ENCODE measurements at regions not wholly inside any gene's neighbourhood (a gene's known extent, or its start where the extent isn't known, plus 50 kb on each side); places are given as distances from the start of the nearest gene placed in this dataset.

- no peak for FAIRE-seq
- no peak overlapping the region for H4K91ac ChIP-seq (replicated peaks; ENCODE audit: insufficient read length, low read length)
- no peak overlapping the region for H4K5ac ChIP-seq (ENCODE audit: insufficient read length, low read depth, low read length)
- no peaks in the 10 kb centered on the region for H3K36me3 ChIP-seq (ENCODE audit: control insufficient read depth in 2 of 4, insufficient read depth in 4 of 4, low read length in 3 of 4)
- no peak overlapping the region for H3K4me2 ChIP-seq (ENCODE audit: insufficient read depth in 1 of 2, low read depth in 2 of 2, low read length in 2 of 2)
- no peak overlapping the region for H2AFZ ChIP-seq (ENCODE audit: low read length)
- H3K27ac ChIP-seq (ENCODE audit: low read depth, low read length) = no peak overlapping the region
- H3K4ac ChIP-seq (replicated peaks; ENCODE audit: insufficient read length, low read depth, low read length) = no peak overlapping the region
- no peak overlapping the region for H3K9ac ChIP-seq (replicated peaks in 1 of 4; ENCODE audit: extremely low read depth in 1 of 4, low read depth in 3 of 4, low read length in 3 of 4)
- H2BK12ac ChIP-seq (ENCODE audit: low read depth, low read length) = no peak overlapping the region
- H2BK20ac ChIP-seq (ENCODE audit: low read length) = no peak overlapping the region
- ChIA-PET CTCF (ENCODE audit: partially characterized antibody) (interaction anchor here (0.6 to 0.8 kb wide), 3 partner anchors 16 to 452 kb away, joined by 3 to 5 read pairs (median 3); no protein-coding TSS in a partner anchor), POLR2A (ENCODE audit: partially characterized antibody) (interaction anchor here (1.2 kb wide), 1 partner anchor 10 kb away, joined by 3 read pairs; no protein-coding TSS in a partner anchor)
- DNase-seq (ENCODE audit: low read depth in 1 of 2, low spot score in 2 of 2) = no peak
- H3K23me2 ChIP-seq (ENCODE audit: low read depth, low read length) = no peaks in the 10 kb centered on the region; the same call in 1 of the 2 replicates
- 85% methylated on average over 6 of the region's 7 CpGs; no CpG with 5 or more reads in 1 of the 2 experiments for WGBS, 2 experiments (ENCODE audit: extremely low coverage in 1 of 2, insufficient coverage in 1 of 2, insufficient read length in 1 of 2, insufficient replicate concordance in 2 of 2, low coverage in 1 of 2, low lambda C conversion rate in 2 of 2, missing lambda C conversion rate in 1 of 2)
- no peak overlapping the region for H3K14ac ChIP-seq (ENCODE audit: insufficient read length)
- no peak overlapping the region for H3K56ac ChIP-seq (replicated peaks; ENCODE audit: insufficient read length, low read depth, low read length)
- H3K4me3 ChIP-seq (ENCODE audit: extremely low read depth in 1 of 4, insufficient read depth in 2 of 4, low read depth in 3 of 4, low read length in 4 of 4) = no peak overlapping the region
- no peak overlapping the region for H2AK5ac ChIP-seq (ENCODE audit: low read depth, low read length)
- H2BK120ac ChIP-seq (replicated peaks; ENCODE audit: low read depth, low read length) = no peak overlapping the region
- no peak overlapping the region for H2BK15ac ChIP-seq (ENCODE audit: low read length)
- no peak overlapping the region for H3K18ac ChIP-seq (ENCODE audit: extremely low read depth, low read length)
- no peaks in the 10 kb centered on the region for H3K27me3 ChIP-seq (replicated peaks in 1 of 4; ENCODE audit: control insufficient read depth in 3 of 4, extremely low read depth in 1 of 4, insufficient read depth in 3 of 4, low read length in 3 of 4)
- no peak overlapping the region for H4K8ac ChIP-seq (ENCODE audit: extremely low read depth, insufficient read depth, low read length)
- no peak overlapping the region for H2BK5ac ChIP-seq (ENCODE audit: low read depth, low read length)
- no peaks in the 10 kb centered on the region for H4K20me1 ChIP-seq (replicated peaks in 1 of 2; ENCODE audit: control insufficient read depth in 1 of 2, insufficient read depth in 2 of 2, low read length in 2 of 2)
- no peaks in the 10 kb centered on the region for H3K79me2 ChIP-seq (ENCODE audit: control insufficient read depth in 1 of 2, insufficient read depth in 2 of 2, low read length in 2 of 2)
- no peaks in the 10 kb centered on the region for H3K4me1 ChIP-seq (replicated peaks in 1 of 4; ENCODE audit: control insufficient read depth in 3 of 4, insufficient read depth in 4 of 4, low read length in 3 of 4)
- H3K79me1 ChIP-seq (ENCODE audit: low read depth, low read length) = no peaks in the 10 kb centered on the region
- no peaks in the 10 kb centered on the region for H3K9me3 ChIP-seq (ENCODE audit: insufficient read depth in 2 of 2, low read depth in 1 of 2, low read length in 1 of 2)
- H3K23ac ChIP-seq (ENCODE audit: insufficient read length) = no peak overlapping the region
- TF ChIP-seq, protein P1, sequence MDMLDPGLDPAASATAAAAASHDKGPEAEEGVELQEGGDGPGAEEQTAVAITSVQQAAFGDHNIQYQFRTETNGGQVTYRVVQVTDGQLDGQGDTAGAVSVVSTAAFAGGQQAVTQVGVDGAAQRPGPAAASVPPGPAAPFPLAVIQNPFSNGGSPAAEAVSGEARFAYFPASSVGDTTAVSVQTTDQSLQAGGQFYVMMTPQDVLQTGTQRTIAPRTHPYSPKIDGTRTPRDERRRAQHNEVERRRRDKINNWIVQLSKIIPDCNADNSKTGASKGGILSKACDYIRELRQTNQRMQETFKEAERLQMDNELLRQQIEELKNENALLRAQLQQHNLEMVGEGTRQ (IDR thresholded peaks at IDR 0.05; ENCODE audit: low read length) = no peak
- no peak for TF ChIP-seq RBBP5 (IDR thresholded peaks at IDR 0.05; ENCODE audit: borderline replicate concordance, low read depth, low read length)
- no peak for TF ChIP-seq RFX5 (IDR thresholded peaks at IDR 0.05; ENCODE audit: borderline replicate concordance, low read depth, low read length)
- TF ChIP-seq SIN3A (conservative IDR thresholded peaks at IDR 0.05 in 1 of 2, IDR thresholded peaks at IDR 0.05 in 1 of 2; ENCODE audit: low read depth in 1 of 2, low read length in 2 of 2) = no peak
- TF ChIP-seq HDAC2 (IDR thresholded peaks at IDR 0.05; ENCODE audit: borderline replicate concordance in 1 of 2, low read depth in 2 of 2, low read length in 2 of 2) = no peak
- TF ChIP-seq, protein P2, sequence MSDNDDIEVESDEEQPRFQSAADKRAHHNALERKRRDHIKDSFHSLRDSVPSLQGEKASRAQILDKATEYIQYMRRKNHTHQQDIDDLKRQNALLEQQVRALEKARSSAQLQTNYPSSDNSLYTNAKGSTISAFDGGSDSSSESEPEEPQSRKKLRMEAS (IDR thresholded peaks at IDR 0.05) = no peak
- no peak for TF ChIP-seq CTCF (IDR thresholded peaks at IDR 0.05; ENCODE audit: control extremely low read depth in 1 of 3, insufficient read depth in 1 of 3, low read depth in 1 of 3, low read length in 3 of 3)
- no peak for TF ChIP-seq E2F6 (IDR thresholded peaks at IDR 0.05)
These were observed 447.5 kb downstream of the BCL11A start for GRCh38 chr2:60105906-60106305.
